Gastroesophageal sphincter (tissue), 4 donors: ENCODE measurements at regions not wholly inside any gene's neighbourhood (a gene's known extent, or its start where the extent isn't known, plus 50 kb on each side); places are given as distances from the start of the nearest gene placed in this dataset.

Experiments
- ATAC-seq: fragments of 150-250 bp; one replicate; pipeline ENCODE4 v1.9.1; 2016; ENCODE audit warnings: mild to moderate bottlenecking, moderate library complexity
- H3K27ac ChIP-seq, 4 donors: fragments of 200-600 bp; sonication (generic) in 3 of 4; 1 replicate in 3 of 4; 2 replicates in 1 of 4; pipeline ENCODE4 v1.5.1; 2016 to 2019
- H3K27me3 ChIP-seq: fragments of 200-600 bp; sonication (generic); one replicate; pipeline ENCODE4 v1.5.1; 2019
- H3K36me3 ChIP-seq, 2 donors: fragments of 200-600 bp; sonication (generic); one replicate each; pipeline ENCODE4 v1.5.1; 2019; ENCODE audit warnings: control low read depth in 1 of 2
- H3K4me1 ChIP-seq, 3 donors: fragments of 200-600 bp; sonication (generic); 1 replicate in 2 of 3; 2 replicates in 1 of 3; pipeline ENCODE4 v1.5.1; 2016 to 2019; ENCODE audit warnings: control low read depth in 2 of 3
- H3K4me3 ChIP-seq, 2 donors: fragments of 200-600 bp; sonication (generic); one replicate each; pipeline ENCODE4 v1.5.1; 2019; ENCODE audit warnings: mild to moderate bottlenecking in 1 of 2, moderate library complexity in 1 of 2
- H3K9me3 ChIP-seq, 3 donors: fragments of 200-600 bp; sonication (generic); one replicate each; pipeline ENCODE4 v1.5.1; 2017 to 2019; ENCODE audit warnings: control low read depth in 2 of 3
- EP300 ChIP-seq: sonication (generic); formaldehyde crosslinking; IDR thresholded peaks from one replicate; pipeline ENCODE4 v1.6.1; 2017; ENCODE audit warnings: antibody characterized with exemption, mild to moderate bottlenecking
- POLR2A ChIP-seq, 2 donors: fragments of 450-650 bp; IDR thresholded peaks; one replicate each; pipeline ENCODE4 v1.6.1; 2017; ENCODE audit warnings: antibody characterized with exemption in 2 of 2, mild to moderate bottlenecking in 2 of 2, moderate library complexity in 1 of 2
- POLR2AphosphoS5 ChIP-seq: sonication (generic); formaldehyde crosslinking; IDR thresholded peaks from one replicate; pipeline ENCODE4 v1.6.1; 2017; ENCODE audit warnings: antibody characterized with exemption
- WGBS, 2 donors: methylation state at CpG; one replicate each; pipeline ENCODE4 v1.1.5; 2018; ENCODE audit warnings: low coverage in 1 of 2; 5-methylcytosine and 5-hydroxymethylcytosine counted together
- TF ChIP-seq, protein P1 (sequence below), 4 experiments: fragments of 200-600 bp in 2 of 4; fragments of 450-650 bp in 2 of 4; sonication (generic) in 1 of 4; IDR thresholded peaks; one replicate each; pipeline ENCODE4 v1.5.1; 2017 to 2019; ENCODE audit warnings: antibody characterized with exemption in 4 of 4, mild to moderate bottlenecking in 2 of 4, moderate library complexity in 2 of 4

DNA sequence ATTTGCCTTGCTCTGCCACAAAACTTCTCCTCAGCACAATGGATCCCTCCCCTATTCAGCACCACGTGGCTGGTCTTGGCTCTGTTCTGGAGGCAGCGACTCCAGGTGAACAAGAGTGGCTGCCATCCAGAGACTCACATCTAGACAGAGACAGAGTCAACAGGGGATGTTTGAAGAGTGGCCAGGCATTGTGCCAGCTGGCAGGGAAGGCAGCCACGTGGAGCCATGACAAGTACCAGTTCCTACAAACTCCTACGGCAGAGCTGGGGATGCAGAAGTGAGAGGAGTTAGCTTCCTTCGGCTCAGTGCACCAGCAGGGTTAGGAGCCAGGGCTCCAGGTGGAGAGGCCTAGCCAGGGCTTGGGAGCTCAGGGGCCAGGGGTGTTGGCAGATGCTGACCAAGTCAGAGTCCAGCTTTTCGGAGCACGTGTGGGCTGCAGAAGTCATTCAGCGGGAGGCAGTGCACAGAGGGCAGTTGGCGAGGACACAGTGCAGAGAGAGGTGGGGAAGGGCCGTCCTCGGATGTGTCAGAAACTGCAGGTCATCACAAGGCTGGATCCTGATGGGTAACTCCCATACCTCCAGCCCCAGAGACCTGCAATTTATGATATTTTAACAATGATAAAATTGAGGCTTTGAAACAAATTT is 171.7 kb upstream of the PDE10A start:
- H3K4me1 ChIP-seq: peaks cover 0 to 15% (median 0%) of the 10 kb centered on the region in 3 donors
- no peak overlapping the region for H3K27ac ChIP-seq
- H3K9me3 ChIP-seq: no peaks in the 10 kb centered on the region
- no peak for ATAC-seq
- no peak overlapping the region for H3K4me3 ChIP-seq
- H3K27me3 ChIP-seq: peaks cover 5% of the 10 kb centered on the region
- H3K36me3 ChIP-seq: no peaks in the 10 kb centered on the region
- WGBS, 2 donors: 36 to 66% methylated on average over 5 of the region's 11 CpGs
- TF ChIP-seq POLR2AphosphoS5 (no peak), EP300 (no peak), POLR2A (IDR thresholded peaks at IDR 0.05) (no peak)
- TF ChIP-seq, protein P1, sequence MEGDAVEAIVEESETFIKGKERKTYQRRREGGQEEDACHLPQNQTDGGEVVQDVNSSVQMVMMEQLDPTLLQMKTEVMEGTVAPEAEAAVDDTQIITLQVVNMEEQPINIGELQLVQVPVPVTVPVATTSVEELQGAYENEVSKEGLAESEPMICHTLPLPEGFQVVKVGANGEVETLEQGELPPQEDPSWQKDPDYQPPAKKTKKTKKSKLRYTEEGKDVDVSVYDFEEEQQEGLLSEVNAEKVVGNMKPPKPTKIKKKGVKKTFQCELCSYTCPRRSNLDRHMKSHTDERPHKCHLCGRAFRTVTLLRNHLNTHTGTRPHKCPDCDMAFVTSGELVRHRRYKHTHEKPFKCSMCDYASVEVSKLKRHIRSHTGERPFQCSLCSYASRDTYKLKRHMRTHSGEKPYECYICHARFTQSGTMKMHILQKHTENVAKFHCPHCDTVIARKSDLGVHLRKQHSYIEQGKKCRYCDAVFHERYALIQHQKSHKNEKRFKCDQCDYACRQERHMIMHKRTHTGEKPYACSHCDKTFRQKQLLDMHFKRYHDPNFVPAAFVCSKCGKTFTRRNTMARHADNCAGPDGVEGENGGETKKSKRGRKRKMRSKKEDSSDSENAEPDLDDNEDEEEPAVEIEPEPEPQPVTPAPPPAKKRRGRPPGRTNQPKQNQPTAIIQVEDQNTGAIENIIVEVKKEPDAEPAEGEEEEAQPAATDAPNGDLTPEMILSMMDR (IDR thresholded peaks at IDR 0.05): no peak

DNA sequence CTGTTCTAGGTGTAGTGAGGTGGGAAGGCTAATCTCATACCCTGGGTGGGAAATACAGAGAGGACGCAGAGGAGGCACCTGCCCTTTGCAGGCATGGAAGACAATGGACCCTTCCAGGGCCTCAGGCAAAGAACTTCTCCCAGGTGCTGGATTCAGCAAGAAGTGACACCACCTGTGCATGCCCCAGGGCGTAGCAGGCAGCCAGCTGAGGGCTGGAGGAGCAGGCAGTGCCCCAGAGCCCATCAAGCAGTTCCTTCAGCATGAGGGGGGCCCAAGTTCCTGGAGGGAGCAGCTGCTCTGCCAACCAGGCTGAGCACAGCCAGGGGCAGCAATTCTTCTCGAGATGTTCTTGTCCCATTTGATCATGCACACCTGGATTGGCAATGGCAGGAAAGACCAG is 170.3 kb upstream of the PDE10A start:
- Histone ChIP-seq H3K27me3 (peaks cover 5% of the 10 kb centered on the region), H3K4me3 (no peak overlapping the region), H3K27ac (no peak overlapping the region), H3K4me1 (peaks cover 0 to 15% (median 0%) of the 10 kb centered on the region in 3 donors), H3K9me3 (no peaks in the 10 kb centered on the region), H3K36me3 (no peaks in the 10 kb centered on the region)
- TF ChIP-seq POLR2A (IDR thresholded peaks at IDR 0.05) (no peak), EP300 (no peak), POLR2AphosphoS5 (no peak)
- TF ChIP-seq, protein P1 (IDR thresholded peaks at IDR 0.05): no peak
- 100% methylated on average over 2 of the region's 3 CpGs; no CpG with 5 or more reads in 1 of the 2 donors for WGBS, 2 donors
- ATAC-seq: no peak

DNA sequence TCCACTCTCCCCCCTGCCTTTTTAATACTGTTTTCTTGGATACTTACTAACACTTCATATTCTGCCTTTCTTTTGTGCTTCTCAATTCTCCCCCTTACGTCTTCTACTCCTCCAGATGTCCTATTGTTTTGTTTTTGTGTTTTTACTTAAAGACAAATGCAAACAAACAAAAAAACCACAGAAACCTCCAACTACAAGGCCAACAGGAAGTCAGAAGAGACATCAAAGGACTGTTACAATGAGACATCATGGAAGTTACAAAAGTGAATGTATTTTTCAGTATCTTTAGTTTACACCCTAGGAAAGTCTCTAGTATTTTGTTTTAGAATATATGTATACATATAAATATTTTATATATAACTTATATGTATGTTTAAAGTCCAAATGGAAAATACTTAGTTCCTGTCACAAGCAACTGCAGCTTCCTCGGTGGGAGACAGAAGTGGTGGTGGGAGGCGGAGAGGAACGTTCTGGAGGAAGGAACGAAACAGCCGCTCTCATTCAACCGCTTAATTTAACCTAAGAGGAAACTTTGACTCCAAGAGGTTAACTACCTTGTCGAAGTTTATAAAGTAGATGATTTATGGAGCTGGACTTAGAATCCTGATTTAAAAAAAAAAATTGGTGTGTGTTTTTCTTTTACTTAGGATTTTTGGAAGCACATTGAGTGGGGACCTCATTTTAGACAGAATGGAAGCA is 168.9 kb upstream of the PDE10A start:
- 70 to 76% methylated on average over 8 of the region's 8 CpGs for WGBS, 2 donors
- Histone ChIP-seq H3K36me3 (no peaks in the 10 kb centered on the region), H3K9me3 (no peaks in the 10 kb centered on the region), H3K27ac (no peak overlapping the region), H3K27me3 (peaks cover 5% of the 10 kb centered on the region), H3K4me3 (no peak overlapping the region), H3K4me1 (peaks cover 0 to 15% (median 0%) of the 10 kb centered on the region in 3 donors)
- ATAC-seq: no peak
- TF ChIP-seq POLR2A (IDR thresholded peaks at IDR 0.05) (no peak), EP300 (no peak), POLR2AphosphoS5 (no peak)
- TF ChIP-seq, protein P1 (IDR thresholded peaks at IDR 0.05): no peak

DNA sequence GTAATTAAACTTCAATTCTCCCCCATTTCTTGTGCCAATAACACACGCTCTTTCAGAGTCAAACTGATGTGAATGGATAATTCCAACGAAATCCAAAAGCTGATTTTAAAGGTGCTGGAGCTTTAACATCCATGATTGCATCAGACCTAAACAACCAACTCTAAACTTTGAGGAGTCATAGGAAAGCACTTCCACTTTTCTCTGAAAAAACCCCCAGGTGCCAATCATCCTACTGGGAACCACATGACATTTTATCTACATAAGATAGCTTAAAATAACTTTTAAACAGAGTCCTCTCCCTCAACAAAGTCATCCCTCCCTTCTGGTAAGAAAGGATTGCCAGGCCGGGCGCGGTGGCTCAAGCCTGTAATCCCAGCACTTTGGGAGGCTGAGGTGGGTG is 167.7 kb upstream of the PDE10A start:
- WGBS, 2 donors: 80 to 94% methylated on average over 2 of the region's 5 CpGs
- TF ChIP-seq, protein P1 (IDR thresholded peaks at IDR 0.05): no peak
- TF ChIP-seq EP300 (no peak), POLR2AphosphoS5 (no peak), POLR2A (IDR thresholded peaks at IDR 0.05) (no peak)
- peaks cover 0 to 15% (median 0%) of the 10 kb centered on the region in 3 donors for H3K4me1 ChIP-seq
- H3K4me3 ChIP-seq: no peak overlapping the region
- peaks cover 4% of the 10 kb centered on the region for H3K27me3 ChIP-seq
- no peaks in the 10 kb centered on the region for H3K9me3 ChIP-seq
- no peak overlapping the region for H3K27ac ChIP-seq
- no peaks in the 10 kb centered on the region for H3K36me3 ChIP-seq
- no peak for ATAC-seq

DNA sequence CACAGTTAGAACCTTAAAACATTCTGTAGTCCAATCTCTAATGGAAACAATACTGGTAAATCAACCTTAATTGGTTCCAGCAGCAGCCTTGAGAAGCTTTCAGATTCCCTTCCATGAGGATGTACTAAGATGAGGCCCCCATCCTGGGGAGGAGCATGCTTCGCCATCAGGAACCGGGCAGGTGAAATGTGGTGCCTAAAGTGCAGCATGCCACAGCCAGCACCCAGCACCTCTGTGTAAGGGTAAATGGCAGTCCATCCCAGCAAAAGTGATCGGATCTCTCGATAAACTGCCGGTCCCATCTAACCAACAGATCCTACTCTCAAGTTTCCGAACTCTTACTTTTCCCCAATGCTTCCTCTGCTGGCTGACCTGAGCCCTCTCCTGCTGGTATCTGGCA is 166.3 kb upstream of the PDE10A start:
- ATAC-seq: no peak
- TF ChIP-seq, protein P1 (IDR thresholded peaks at IDR 0.05): no peak
- TF ChIP-seq POLR2A (IDR thresholded peaks at IDR 0.05) (no peak), EP300 (no peak), POLR2AphosphoS5 (no peak)
- H3K9me3 ChIP-seq: no peaks in the 10 kb centered on the region
- peaks cover 0 to 4% (median 0%) of the 10 kb centered on the region in 3 donors for H3K4me1 ChIP-seq
- no peaks in the 10 kb centered on the region for H3K36me3 ChIP-seq
- H3K27me3 ChIP-seq: no peaks in the 10 kb centered on the region
- H3K27ac ChIP-seq: no peak overlapping the region
- 97% methylated on average over 4 of the region's 6 CpGs; no CpG with 5 or more reads in 1 of the 2 donors for WGBS, 2 donors
- no peak overlapping the region for H3K4me3 ChIP-seq
